Astrocyte of the cerebellum (primary cell): ENCODE measurements at regions not wholly inside any gene's neighbourhood (a gene's known extent, or its start where the extent isn't known, plus 50 kb on each side); places are given as distances from the start of the nearest gene placed in this dataset.

Source experiments
- DNase-seq: peaks from one replicate; pipeline ENCODE4 v3.0.0-alpha.2; 2011; ENCODE audit warnings: low read depth
- H3K4me3 ChIP-seq: 2 replicates; pipeline ENCODE4 v1.5.1; 2011; ENCODE audit warnings: mild to moderate bottlenecking, low read depth, low read length, moderate library complexity
- in situ Hi-C: cut with HindIII; loops from 2 replicates; pipeline ENCODE4 v1.10.0; 2017; ENCODE audit warnings: low sequenced_read_pairs
- TF ChIP-seq, protein P1 (sequence below): IDR thresholded peaks from 2 replicates; pipeline ENCODE4 v1.5.1; 2012; ENCODE audit warnings: low read length, low read depth, moderate library complexity, mild to moderate bottlenecking; ENCODE audit errors: missing control alignments

DNA sequence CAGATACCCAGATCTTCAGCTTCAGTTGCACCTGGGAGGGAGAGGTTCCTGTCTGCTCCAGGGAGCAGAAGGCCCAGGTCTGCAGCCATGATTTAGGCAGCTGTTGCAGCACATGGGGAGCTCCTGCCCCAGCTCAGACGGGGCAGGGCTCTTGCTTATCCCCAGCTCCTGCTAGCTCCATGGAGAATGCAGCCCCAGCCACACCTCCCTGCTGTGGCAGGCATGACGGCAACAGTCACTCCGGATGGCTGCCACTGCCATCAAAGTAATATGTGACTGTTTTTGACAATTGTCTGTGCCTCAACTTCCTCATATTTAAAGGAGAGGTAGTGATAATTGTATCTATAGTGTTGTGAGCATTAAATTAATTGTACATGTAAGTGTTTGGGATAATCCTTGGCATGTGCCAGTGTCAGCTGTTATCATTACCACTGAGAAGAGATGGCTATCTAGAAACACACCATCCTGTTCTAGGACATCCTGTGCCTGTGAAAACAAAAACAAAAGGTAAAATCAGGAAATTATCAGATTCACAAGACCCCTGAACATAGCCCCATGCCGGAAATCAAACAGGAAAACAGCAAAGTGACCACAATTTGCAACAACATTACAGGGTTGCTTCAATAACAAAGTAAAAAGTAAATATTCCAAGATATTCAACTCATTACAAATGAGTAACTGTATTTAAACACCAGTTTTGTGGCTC is 1048.8 kb upstream of the ACO1 start:
- no peak overlapping the region for H3K4me3 ChIP-seq
- no peak for DNase-seq
- TF ChIP-seq, protein P1, sequence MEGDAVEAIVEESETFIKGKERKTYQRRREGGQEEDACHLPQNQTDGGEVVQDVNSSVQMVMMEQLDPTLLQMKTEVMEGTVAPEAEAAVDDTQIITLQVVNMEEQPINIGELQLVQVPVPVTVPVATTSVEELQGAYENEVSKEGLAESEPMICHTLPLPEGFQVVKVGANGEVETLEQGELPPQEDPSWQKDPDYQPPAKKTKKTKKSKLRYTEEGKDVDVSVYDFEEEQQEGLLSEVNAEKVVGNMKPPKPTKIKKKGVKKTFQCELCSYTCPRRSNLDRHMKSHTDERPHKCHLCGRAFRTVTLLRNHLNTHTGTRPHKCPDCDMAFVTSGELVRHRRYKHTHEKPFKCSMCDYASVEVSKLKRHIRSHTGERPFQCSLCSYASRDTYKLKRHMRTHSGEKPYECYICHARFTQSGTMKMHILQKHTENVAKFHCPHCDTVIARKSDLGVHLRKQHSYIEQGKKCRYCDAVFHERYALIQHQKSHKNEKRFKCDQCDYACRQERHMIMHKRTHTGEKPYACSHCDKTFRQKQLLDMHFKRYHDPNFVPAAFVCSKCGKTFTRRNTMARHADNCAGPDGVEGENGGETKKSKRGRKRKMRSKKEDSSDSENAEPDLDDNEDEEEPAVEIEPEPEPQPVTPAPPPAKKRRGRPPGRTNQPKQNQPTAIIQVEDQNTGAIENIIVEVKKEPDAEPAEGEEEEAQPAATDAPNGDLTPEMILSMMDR: no peak
- in situ Hi-C loops: no loop called here

DNA sequence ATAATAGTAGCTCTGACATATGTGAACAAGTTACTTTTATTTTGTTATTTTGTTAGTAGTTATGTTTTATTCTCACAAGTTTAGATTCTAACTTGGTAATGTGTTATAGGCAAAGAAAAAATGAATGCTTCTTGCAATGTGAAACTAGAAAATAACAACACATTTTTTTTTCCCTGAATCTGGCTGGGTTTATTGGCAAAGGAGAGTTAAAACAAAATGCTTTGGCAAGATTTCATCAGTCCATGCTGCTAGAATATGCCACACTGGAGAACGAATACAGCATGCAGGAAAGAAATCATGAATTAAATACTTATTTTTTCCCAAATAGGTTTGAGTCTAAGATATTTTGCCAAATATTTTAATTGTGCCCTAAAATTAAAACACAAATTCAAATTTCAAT is 1048.1 kb upstream of the ACO1 start:
- H3K4me3 ChIP-seq: no peak overlapping the region

DNA sequence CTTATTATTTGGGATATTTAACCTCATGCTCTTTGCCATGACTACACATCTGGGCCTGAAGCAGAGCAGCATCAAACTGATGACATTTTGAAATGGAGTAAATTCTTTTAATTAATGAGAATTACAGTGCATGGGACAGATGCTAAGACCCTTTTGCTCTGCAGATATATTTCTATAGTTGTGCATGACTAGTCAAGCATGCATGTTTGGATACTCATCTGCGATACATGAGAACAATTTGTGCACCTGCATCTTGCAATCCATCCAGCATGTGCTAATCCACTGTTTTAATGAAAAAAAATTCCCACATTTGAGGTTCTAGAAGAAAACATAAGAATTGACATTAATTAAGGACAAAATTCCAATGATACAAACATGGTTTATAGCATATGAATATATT is 1047.6 kb upstream of the ACO1 start:
- in situ Hi-C loops: no loop called here
- no peak for DNase-seq
- TF ChIP-seq, protein P1: no peak
- H3K4me3 ChIP-seq: no peak overlapping the region

More for the DNA sequence above, 1048.1 kb upstream of the ACO1 start:
- TF ChIP-seq, protein P1: no peak
- no peak for DNase-seq
- in situ Hi-C loops: no loop called here

DNA sequence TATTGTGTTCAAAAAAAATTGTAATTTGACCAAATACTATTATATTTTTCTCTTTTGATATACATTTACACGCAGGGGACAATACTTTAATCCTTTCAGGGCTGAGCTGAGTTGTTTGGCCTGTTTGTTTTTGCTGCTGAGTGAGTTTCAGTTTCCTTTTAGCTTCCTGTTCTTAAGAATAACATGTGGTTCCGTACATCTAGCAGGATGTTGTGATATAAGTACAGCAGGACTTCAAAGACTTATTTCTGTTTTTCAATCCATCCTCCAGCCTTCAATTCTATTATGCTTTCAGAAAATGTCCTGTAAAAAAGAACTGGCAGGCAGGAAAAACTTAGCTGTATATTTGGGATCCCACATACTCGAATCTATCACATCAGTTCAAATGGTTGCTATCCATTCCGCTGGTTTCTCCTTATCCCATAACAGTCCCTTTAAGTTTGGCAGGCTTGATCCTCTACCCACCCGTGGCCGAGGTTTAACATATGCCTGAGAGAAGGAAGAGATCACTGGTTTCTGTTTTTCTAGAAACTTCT is 1037.3 kb upstream of the ACO1 start:
- TF ChIP-seq, protein P1: no peak
- no peak for DNase-seq
- H3K4me3 ChIP-seq: no peak overlapping the region

DNA sequence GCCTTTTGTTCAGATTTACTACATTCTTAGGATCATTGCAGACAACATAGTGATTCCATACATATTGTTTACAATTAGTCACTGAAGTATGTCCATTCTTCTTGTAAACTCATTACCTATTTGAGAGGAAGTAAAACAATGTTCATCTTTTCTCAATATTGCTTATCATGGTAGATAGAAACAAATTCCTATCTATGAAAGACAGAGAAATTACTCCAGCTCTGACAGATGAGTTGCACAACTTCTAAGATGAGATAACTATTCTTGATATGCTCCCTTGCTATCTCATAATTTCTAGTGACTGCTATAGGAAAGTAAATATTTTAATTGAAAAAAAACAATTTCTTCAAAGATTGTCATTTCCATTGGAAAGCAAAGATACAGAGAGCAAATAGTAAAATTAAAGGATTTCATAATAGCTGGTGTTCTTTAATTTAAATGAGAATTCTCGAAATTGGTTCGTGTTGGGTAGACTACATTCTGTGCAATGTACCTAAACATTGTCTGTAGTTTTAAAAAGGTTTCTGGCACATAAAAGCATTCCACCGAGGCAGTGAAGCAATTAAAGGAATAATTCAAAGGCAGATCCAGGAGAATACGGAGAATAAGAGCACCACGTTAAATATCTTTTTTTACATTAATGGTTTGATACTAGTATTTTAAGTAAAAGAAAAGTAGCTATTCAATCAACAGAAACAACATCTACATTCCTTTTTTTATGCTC is 1029.1 kb upstream of the ACO1 start:
- no peak overlapping the region for H3K4me3 ChIP-seq
- TF ChIP-seq, protein P1: no peak
- DNase-seq: no peak
- in situ Hi-C loops: no loop called here

More for the DNA sequence above, 1037.3 kb upstream of the ACO1 start:
- in situ Hi-C loops: no loop called here

DNA sequence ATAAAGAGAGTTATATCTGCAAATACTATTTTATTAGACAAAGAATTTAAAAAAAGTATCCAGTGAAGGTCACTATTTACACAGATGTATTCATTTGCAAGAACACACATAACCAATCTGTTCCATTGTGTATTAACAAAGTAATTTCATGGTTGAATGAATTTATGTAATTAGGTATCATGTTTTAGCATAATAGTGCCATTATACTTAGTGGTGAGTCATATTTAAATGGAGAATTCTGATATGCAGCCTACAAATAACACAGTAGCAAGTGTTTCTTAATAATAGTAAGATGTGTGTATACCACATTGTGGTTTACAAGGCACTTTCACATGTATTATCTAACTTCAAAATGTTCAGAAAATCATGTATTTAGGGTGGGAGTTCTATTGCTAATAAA is 1028.5 kb upstream of the ACO1 start:
- in situ Hi-C loops: no loop called here
- TF ChIP-seq, protein P1: no peak
- no peak overlapping the region for H3K4me3 ChIP-seq

More for the DNA sequence above, 1028.5 kb upstream of the ACO1 start:
- no peak for DNase-seq
